Fibroblast of skin of left quadriceps (primary cell): ENCODE measurements at regions not wholly inside any gene's neighbourhood (a gene's known extent, or its start where the extent isn't known, plus 50 kb on each side); places are given as distances from the start of the nearest gene placed in this dataset.

Experiments
- DNase-seq, 2 experiments: peaks; one replicate each; pipeline ENCODE4 v3.0.0-alpha.2; 2013; ENCODE audit warnings: low read depth in 2 of 2

- DNase-seq: peak; percentile 19 to 25
Measured at GRCh38 chr7:27459731-27460053, 203.0 kb downstream of the HIBADH start.

DNA sequence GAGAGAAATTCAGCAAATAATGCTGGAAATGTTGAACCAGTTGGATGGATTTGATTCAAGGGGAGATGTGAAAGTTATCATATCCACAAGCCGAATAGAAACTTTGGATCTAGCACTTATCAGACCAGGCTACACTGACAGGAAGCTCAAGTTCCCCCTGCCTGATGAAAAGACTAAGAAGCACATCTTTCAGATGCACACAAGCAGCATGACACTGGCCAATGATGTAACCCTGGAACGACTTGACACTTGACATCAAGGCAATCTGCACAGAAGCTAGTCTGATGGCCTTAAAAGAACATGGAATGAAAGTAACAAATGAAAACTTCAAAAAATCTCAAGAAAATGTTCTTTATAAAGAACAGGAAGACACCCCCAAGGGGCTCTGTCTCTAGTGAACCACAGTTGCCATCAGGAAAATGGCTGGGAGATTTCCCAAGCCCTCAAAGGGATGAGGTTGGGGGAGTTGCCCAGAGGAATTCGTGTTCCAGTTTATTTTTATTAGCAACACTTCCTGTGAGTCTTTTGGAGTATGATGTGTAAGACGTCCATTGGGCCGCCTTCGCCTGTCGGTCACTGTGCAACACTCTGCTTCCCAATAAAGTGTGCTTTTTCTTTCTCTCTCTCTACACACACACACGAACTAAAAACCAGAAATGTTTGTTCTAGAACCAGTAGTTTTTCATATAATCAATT, 200.0 kb downstream of the HIBADH start:
- no peak for DNase-seq

- no peak for DNase-seq
Measured at GRCh38 chr7:27464970-27465369, 197.7 kb downstream of the HIBADH start.

GRCh38 chr7:27466703-27467102, 196.0 kb downstream of the HIBADH start:
- no peak for DNase-seq

DNA sequence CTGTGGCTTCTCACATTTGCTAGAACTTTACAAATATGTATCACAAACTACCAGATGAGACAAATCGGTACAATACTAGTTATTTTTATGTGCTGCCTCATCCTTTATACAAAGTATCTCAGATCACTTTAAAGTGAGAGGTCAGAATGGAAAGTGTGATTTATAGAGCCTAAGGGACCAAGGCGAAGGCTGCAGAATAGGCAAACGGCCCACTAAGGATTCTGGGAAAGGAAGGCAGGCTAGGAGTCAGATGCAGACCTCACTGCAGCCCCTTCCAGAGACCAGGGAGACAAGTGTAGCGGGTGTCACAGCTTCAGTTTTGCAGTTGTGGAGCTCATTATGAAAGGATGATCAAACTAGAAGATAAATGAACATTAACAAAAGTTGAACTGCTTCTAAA, 190.6 kb downstream of the HIBADH start:
- DNase-seq: no peak
